Ureter (tissue), 1 donor: ENCODE measurements at regions not wholly inside any gene's neighbourhood (a gene's known extent, or its start where the extent isn't known, plus 50 kb on each side); places are given as distances from the start of the nearest gene placed in this dataset.

Experiments
- DNase-seq: peaks from one replicate; pipeline ENCODE4 v3.0.0-alpha.2; 2020; ENCODE audit warnings: low spot score
- donor health status: DM: yes; HTN: yes; CAD: no.

DNA sequence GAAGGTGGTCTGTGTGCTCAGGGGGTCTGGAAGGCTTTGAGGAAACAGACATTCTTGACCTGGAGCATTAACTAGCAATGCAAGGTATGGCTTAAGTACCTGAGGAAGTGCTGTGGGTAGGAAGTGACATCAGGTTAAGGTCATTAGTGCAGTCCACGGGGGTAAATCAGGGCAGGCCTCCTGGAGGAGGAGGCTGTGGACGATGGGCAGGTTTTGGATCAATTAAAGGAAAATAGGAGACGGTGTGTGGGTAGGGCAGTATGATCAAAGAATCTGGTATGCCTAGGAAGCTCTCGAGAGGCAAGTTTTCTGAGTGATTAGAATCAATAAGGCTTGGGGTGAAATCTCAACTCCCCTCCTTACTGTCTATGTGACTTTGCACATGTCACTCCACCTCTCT is 295.3 kb downstream of the AACS start:
- no peak for DNase-seq

DNA sequence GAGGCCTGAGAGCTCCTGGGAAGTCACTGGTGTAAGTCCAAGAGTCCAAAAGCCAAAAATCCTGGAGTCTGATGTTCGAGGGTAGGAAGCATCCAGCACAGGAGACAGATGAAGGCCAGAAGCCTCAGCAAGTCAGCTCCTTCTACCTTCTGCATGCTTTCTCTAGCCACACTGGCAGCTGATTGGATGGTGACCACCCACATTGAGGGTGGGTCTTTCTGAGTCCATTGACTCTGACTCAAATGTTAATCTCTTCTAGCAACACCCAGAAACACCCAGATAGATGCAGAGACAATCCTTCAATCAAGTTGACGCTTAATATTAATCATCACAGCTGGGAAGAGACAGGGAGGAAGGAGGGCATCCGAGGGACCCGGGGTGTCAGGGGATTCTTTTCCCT is 305.8 kb downstream of the AACS start:
- DNase-seq: no peak

DNA sequence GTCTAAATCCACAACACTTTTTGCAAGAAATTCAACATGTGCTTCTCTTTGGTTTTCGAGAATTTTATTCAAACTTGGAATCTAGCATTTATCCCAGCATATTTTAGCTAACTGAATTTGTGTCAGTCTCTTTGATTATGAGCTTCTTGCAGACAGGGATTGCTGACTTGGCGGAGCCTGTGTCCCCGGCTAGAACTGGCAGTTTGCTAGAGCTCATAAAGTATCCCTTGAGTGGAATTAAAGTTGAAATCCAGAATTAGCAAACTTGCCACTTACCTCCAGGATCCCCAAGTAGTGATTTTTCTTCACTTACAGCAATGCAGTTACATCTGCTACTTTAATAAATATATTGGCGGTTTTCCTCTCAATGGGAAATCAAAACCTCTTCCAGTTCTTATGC is 306.9 kb downstream of the AACS start:
- no peak for DNase-seq

DNA sequence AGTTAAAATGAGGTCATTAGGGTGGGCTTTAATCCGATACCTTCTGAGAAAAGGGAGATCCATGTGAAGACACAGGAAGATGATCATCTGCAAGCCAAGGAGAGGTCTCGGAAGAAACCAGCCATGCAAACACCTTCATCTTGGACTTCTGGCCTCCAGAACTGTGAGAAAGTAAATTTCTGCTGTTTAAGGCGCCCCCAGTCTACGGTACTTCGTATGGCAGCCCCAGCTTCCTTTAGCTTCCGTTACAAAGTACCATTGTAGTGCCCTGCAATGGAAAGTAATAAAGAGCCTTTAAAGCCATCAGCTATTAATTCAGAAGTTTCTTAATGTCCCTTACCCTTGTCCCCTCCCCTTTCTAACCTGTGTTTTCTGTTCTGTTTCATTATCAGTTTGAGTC is 308.1 kb downstream of the AACS start:
- no peak for DNase-seq

DNA sequence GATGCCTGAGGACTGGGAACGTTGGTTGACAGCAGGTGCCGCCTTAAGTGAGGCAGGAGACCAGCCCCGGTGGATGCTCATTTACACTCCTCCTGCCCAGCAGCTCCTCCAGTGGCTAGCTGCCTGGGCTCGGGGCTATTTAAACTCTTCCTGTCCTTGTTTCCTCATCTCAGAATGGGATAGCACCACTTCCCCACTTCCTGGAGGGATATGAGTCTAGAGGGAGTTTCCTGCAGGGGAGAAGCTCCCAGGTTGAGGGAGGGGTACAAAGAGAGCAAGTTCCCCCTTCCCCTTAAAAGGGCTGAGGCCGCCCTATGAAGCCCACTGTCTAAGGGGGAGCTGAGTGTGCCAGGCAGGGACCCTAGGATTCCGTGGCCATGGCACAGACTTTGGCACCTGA is 311.2 kb downstream of the AACS start:
- no peak for DNase-seq

DNA sequence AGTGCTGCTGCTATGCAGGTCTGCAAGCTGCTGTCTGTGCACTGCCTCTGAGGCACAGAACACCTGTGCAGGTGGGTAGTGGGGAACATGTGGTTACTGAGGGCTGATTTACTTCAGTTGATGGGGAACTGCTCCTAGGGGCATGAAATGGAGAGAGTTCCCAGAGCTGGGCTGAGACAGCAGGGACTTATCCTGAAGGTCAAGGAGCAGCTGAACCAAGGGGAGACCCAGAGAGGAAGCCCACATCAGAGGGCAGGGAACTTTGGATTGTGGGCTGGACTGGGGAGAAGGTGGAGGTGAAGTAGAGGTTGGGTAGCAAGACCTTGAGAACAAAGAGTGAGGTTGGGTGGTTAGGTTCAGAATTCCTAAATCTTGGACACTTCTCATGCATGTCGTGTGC is 311.9 kb downstream of the AACS start:
- DNase-seq: no peak

DNA sequence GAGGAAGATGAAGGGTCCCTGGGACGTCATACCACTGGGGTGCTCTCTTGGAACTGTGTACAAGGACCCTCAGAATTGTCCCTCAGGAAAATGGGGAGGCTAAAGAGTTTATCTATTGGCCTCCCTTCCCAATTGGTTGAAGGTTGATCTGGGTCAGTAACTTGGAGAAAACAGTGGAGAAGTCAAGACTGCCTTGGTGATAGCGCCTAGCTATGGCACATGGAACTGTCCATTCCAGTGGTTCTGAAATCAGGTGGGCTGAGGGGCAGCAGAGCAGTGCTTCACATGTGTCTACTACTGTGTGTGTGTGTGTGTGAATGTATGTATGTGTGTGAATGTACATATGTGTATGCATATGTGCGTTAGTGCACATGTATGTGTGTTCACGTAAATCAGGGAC is 316.1 kb downstream of the AACS start:
- no peak for DNase-seq

DNA sequence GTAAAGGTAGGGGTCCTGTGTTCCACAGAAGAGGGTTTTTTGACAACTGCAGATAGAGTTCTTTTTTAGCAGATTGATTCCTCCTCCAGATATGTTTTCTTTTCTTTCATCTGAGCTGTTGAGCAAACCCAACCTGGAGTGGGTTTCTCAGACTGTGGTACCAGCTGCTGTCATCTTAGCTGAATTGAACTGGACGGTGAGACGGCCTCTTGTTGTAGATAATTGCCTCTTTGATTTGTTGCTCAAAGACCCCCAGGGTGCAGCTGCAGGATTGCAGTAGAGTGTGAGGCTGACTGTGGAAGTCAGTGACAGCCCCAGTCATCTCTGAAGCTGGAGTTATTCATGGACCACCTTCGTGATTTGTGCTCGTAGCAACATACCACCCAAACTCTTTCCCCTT is 317.7 kb downstream of the AACS start:
- no peak for DNase-seq

DNA sequence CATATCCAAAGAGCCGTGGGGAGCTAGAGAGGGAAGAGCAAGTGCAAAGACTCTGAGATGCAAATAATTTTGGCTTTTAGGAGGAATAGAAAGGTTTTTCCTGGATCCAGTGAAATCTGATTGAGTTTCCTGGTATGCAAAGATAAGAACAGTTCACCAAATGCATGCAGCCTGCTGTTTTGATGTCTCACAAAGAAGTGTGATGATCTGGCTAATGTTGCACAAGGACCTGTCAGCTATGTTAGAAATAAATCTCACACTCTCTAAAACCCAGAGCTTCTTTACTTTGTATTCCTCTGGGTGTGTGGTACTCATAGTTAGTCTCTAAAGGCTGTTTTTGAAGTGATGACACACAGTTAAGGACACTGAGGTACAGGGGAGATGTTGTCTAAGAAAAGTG is 321.4 kb downstream of the AACS start:
- DNase-seq: no peak

DNA sequence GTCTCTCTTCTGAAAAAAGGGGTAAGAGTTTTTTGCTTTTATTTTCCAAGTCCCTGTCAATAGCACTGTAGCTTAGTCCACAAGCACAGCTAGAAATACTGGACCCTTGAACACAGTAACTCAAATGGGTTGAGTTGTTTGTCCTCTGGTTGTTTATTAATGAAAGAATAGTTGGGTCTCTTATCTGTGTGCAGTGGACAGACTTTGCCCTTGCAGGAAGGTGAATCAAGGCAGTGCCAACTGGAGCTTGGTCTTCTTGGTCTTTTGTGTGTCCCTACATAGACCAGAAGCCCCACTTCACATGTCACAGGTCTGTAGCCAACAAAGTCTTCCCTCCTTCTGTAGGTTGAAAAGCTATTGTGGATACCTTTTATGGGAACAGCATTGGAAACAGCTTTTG is 322.0 kb downstream of the AACS start:
- DNase-seq: no peak

DNA sequence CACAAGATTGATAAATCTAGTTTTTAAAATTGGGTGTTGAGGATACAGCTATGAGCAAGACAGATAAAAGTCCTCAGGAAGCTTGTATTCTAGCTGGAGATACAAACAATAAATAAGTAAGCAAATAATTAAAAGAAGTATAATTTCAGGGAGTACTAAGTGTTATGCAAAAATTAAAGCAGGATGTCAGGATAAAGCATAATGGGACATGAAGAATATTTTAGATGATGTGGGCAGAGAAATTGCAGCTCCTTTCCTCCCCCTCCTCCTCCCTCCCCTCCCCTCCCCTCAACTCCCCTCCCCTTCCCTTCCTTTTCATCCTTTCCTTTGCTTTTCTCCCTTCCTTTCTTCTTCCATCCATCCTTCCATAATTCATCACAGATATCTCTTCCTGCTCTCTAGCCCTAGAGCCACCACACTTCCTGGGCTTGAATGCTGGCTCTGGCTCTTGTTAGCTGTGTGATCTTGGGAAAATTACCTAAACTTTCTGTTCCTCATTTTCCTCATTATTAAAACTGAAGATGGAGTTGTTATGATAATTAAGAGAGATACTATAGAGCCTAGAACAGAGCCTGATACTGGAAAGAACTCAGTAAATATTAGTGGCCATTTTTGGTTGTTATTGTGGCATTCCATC is 323.9 kb downstream of the AACS start:
- DNase-seq: no peak

DNA sequence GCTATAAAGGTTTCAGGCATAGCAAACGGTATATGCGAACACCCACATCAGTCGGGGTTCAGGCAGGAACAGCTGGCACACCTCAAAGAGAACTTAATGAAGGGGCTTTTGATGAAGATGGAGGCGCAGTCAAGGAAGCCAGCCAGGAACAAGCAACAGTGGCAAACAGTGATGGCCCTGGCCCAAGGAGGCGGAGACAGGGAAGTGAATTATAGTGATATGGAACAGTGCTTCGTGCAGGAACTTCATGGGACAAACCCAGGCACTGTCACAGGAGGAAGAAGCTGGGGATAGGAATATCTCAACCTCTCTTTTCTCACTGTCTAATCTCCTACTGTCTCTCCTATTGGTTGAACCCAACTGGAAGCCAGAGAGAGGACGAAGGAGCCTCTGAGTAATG is 328.3 kb downstream of the AACS start:
- no peak for DNase-seq

DNA sequence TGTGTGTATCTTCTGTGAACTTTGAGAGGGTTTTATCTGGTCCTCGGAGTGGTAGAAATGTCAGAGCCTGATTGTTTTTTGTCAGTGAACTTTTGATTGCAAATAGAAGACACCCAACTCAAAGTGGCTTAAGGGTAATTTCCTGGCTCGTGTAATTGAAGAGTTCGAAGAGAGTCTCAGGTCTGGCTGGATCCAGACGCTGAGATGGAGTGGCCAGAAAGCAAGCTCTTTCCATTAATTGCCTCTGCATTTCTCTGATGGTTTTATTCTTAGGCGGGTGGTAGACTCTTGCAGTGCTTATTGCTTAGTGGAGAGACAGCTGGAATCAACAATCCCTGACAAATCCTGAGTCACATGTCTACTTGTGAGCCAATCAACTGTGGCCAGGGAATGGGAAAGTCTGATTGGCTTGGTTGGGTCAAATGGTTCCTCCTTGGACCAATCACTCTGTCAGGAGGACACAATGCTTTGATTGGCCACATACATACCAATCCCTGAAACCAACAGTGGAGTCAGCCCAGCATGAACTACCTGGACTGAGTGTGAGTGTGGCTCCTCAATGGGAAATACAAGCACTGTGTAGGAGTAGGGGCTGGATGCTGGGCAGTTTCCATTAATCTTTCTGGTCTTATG is 330.5 kb downstream of the AACS start:
- no peak for DNase-seq

DNA sequence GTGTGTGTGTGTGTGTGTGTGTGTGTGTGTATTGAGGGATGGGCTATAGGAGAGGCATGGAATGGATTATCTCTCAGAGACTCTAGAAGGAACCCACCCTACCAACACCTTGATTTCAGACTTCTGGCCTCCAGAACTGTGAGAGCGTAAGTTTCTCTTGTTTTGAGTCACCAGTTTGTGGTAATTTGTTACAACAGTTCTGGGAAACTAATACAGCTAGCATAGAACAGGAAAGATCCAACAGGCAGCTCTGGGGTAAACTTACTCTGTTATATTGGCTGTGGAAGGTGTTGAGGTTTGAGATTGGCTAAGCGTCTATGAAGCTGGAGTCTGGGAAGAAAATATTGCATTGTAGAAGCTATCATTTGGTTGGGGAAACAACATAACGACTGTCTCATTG is 334.3 kb downstream of the AACS start:
- no peak for DNase-seq

DNA sequence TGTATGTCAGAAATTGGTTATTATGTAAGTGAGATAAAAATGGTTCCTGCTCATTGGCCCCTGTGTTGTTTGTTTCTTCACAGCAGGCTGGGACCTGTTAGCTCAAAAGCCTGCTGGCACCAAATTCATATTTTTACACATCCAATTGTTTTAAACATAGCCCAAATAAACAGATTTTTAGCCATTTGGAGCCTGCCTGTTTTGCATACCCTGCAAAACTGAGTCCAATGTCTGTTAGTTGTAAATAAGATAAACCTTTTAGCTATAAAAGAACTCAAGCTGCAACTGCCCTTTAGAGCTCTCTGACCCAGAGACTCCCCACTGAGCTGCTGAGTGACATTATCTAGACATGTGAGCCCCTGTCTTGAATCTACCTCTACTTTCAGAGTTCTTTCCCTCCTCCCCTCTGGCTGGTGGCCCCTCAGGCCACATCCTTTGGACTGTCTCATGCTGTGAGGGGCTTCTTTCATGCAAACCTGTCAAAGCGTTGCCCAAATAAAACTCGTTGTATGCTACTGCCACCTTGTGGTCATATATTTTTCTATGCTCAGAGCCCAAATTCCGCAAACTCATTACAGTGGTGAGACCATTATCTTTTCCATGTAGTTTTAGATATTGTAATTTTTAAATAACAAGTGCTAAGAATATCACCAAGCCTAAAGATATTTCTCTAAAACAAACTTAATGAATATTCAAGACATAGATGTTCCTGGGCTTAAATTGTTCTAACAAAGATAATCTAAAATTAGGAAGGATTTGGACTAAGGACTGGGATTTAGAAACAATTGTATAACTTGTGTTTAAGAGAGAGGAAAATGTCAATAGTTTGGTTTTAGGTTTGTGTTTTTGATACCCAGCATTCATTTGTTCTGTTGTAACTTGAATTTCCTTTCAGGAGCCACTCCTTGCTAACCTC is 337.9 kb downstream of the AACS start:
- DNase-seq: no peak

DNA sequence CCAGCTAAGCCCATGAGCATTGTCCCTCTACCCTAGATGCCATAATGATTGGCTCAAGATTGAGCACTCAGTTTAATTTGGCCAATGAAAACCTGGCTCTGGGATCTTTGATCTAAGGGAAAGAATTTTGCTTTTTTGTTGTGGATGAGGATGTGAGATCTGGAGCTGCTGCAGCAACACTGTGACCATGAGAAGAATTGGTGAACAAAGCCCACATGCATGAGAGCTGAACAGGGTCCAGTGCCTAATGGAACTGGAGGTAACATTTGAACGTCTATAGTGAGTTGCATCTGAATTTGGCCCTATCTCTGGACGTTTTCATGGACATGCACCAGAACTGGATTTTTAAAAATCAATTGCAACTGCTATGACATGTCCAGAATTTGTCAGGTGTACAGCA is 338.6 kb downstream of the AACS start:
- DNase-seq: no peak

DNA sequence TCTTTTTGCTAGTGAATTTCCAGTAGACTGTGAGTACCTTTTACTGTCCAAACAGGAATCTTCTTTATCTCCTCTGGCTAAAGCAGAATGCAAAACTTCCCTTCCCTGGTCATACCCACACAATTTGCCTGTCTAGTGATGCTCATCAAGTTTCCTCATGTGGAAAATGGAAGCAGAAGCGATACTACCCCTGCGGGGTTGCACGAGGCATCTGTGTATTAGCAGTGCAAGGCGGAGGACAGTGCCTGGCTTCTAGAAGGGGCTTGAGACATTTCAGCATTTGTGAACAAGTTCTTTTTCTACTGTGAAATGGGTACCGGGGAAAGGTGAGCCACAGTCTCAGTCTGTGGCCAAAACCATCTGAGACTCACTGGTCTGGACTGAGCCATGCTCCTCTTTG is 340.9 kb downstream of the AACS start:
- no peak for DNase-seq

DNA sequence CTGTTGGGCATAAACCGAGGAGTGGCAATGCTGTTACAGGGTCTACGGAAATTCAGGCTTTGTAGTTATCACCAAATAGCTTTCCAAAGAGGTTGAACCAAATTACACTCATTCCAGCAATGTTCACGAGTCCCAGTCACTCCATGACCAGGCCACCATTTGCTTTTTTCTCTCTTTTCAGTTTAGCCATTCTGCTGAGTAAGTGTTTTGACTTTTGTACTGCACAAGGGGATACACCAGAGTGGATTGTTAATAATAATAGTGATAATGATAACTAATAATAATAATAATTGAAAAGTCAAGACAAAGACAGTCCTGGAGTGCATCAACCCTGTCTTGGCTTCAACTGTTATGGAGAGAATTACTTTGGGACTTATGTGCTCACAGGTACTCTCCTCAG is 343.5 kb downstream of the AACS start:
- no peak for DNase-seq

DNA sequence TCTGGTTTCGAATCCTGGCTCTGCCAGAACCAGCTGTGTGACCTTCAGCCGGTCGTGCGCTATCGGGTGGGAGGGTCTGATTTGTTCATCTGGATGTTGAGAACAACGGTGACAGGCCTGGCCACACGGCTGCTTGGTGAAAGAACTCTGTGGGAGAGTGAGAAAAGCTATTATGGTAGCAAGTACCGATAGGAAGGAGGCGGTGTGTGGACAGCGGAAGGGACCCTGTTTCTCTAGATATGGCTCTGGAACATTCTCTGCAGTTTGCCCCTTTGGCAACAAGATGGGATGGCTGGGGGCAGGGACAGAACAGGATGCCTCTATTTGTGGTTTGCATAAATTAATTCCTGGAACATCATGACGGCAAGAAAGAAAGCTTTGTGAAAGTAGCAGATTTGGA is 347.3 kb downstream of the AACS start:
- no peak for DNase-seq

DNA sequence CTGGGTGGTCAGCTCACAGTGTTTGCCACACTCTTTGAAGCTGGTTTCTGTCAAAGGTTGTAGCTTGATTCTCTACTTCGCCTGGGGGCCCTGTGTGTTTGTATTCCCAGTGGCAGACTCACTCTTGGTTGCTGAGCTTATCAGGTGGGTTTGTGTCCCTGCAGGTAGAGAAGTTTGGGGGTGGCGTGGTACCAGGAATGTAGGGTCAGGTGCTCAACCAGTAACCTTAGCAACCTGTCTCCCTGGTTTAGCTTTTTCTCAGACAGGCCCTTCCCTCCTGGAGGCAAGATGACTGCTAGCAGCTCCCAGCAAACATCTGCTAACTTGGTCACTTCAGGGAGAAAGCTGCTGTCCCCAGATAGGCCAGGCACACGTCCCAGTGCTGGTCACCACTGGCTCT is 352.2 kb downstream of the AACS start:
- DNase-seq: no peak

DNA sequence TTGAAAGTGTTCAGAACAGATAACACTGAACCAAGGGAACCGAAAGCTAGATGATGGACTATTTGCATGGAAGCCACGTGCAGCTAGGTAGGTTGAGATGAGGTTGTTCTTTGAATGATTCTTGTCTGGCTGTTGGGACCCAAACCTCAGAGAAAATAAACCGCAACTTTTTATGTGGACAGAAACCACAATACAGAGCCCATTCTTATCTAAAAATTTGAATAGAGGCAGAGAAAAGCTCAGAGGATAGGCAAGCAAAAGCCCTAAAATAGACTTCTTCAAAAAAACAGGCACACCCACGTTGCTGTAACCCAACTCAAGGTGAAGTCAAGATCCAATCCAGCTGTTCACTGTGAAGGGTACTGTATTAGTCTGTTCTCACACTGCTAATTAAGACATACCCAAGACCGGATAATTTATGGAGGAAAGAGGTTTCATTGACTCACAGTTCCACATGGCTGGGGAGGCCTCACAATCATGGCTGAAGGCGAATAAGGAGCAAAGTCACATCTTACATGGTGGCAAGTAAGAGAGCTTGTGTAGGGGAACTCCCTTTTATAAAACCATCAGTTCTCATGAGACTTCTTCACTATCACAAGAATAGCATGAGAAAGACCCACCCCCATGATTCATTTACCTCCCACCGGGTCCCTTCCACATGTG is 353.8 kb downstream of the AACS start:
- DNase-seq: no peak

DNA sequence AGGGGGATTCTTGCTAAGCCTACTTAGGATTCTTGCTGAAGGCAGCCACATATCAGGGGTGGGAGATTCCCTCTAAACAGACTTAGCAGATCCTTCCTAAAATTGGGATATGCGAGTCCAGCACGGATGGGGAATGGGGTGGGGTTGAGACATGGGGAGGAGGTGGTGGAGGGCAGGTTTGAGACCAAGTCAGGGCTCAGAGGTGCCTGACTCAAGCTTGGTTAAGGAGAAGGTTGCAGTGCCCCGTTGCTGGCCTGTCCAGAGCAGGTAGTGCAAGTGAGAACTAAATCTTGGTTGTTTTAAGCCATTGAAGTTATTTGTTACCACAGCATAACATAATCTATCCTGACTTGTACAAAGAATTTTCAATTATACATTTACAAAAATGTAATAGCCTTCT is 359.7 kb downstream of the AACS start:
- DNase-seq: no peak

DNA sequence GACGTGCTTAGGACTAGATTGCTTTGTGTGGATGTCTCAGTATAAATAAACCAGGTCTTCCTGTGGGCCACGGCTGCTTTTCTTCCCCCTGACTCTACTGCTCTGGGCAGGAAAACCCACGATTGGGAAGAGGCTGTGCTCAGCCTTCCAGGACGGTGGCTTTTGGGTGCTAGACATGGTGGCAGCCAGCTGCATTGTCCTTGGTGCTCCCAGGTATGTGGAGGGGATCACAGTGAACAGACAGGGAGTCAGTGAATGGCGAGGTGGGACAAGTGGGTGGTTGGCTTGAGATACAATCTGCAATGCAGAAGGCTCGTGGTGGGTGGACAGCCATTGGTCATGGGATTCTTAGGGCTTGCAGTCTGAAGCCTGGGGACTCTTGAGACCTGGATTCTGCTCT is 366.3 kb downstream of the AACS start:
- no peak for DNase-seq
